D721Med (cell line): ENCODE measurements at regions not wholly inside any gene's neighbourhood (a gene's known extent, or its start where the extent isn't known, plus 50 kb on each side); places are given as distances from the start of the nearest gene placed in this dataset.

Experiments used
- DNase-seq: peaks from one replicate; pipeline ENCODE4 v3.0.0; 2011; ENCODE audit warnings: low spot score; ENCODE audit not compliant: insufficient read length
- FAIRE-seq: peaks from 2 replicates; lab custom pipeline; 2011; peaks lifted over from hg19 to GRCh38; lab: Jason Lieb, UNC
- TF ChIP-seq, protein P1 (sequence below): IDR thresholded peaks from 2 replicates; pipeline ENCODE4 v1.5.1; 2012; ENCODE audit warnings: mild to moderate bottlenecking, control low read depth; ENCODE audit not compliant: insufficient read depth; ENCODE audit errors: missing control alignments

DNA sequence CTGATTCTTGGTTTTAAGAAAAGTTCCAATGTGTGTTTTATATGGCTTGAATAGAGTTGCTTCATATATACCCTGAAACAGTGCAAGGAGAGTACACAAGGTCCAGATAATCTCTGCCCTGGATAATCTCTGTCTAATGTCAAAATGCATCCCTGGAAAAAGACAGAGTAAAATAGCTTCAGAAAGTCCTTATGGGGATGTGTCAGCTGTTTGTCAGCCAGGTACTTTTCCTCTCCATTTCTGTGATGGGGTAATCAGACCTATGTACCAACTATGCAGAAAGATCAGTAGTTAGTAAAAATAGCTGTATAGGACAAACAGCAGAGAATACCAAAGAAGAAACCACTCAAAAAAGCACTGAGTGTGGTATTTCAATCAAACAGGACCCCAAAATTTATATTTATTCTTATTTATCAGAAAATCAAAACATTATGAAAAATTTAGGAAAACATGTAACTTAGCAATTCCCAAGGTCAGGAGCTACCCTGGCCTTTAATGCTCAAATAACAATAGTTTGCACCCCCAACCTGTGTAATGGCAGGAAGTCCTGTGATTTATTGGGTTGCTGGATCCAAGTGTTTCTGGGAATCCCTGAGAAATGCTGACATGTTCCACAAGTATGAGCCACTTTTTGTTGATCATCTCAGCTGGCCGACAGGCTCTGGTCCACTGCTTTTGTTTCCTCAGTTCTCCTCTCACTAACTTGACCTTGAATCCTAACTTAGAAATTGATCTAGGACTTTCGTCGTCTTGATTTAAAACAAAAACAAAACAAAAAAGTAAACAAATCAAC lies 69.6 kb downstream of the MDH1 start:
- DNase-seq (no peak), FAIRE-seq (no peak)
- TF ChIP-seq, protein P1, sequence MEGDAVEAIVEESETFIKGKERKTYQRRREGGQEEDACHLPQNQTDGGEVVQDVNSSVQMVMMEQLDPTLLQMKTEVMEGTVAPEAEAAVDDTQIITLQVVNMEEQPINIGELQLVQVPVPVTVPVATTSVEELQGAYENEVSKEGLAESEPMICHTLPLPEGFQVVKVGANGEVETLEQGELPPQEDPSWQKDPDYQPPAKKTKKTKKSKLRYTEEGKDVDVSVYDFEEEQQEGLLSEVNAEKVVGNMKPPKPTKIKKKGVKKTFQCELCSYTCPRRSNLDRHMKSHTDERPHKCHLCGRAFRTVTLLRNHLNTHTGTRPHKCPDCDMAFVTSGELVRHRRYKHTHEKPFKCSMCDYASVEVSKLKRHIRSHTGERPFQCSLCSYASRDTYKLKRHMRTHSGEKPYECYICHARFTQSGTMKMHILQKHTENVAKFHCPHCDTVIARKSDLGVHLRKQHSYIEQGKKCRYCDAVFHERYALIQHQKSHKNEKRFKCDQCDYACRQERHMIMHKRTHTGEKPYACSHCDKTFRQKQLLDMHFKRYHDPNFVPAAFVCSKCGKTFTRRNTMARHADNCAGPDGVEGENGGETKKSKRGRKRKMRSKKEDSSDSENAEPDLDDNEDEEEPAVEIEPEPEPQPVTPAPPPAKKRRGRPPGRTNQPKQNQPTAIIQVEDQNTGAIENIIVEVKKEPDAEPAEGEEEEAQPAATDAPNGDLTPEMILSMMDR, result no peak

DNA sequence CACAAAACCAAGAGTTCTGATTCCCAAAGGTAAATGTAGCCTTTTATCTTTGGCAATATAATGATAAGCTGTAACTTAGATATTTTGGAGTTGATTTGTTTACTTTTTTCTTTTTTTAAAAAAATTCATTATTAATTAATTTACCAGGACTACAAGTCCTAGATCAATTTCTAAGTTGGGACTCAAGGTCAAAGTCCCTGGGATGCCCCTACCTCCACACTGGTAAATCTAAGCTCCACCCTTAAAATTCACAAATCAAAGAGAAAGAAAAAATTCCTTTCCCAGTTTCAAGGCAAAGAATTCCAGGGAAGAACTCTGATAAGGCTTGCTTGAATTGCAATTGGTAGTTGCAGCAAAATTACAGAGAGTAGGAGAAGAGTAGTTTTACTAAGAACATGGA lies 71.3 kb downstream of the MDH1 start:
- FAIRE-seq (no peak), DNase-seq (no peak)
- TF ChIP-seq, protein P1, result no peak

DNA sequence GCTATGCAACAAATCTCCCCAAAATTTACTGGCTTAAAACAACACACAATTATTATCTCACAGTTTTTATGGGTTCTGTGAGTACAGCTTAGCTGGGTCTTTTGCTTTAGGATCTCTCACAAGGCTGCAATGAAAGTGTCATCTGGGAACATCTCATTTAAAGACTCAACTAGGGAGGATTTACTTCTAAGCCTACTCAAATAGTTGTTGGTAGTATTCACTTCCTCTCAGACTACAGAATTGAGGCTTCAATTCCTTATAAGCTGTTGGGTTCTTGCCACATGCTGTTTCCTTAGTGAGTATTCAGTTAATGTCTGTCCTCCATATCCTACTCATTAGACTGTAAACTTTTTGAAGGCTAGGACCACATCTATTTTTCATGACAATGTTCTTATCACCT lies 72.3 kb downstream of the MDH1 start:
- peak; percentile 16 for FAIRE-seq
- TF ChIP-seq, protein P1, result no peak
- DNase-seq, result no peak

DNA sequence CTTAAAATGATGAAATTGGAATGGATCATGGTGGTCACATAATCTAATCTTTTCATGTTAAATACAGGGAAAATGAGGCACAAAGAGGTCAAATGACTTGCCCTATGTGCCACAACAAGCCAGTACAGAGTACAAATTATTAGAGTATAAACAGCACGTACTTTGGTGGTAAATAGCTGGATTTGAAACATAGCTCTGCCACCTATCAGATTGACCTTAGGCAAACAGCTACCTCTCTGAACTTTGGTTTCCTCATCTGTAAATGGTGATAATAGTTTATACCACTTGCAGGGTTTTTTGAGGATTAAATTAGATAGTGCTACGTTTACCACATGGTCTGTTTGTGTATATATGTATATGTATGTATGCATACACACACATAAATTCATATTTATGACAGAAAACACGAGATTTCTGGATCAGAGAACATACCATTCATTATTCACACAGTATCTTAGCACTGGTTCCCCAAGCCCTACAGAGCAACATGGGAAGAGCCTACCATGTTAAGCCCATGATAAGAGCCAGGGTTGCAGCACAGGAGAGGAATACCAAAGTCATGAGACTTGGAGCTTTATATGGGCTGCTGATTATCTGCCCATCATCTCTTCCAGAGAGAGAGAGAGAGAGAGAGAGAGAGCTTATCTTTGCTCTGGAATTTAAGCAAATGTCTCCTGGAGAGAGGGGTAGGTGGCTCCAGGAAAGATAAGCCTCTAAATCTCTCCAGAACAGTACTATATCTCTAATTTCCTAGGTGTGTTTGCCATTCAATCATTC lies 73.5 kb downstream of the MDH1 start:
- TF ChIP-seq, protein P1, result no peak
- DNase-seq, result no peak
- no peak for FAIRE-seq

DNA sequence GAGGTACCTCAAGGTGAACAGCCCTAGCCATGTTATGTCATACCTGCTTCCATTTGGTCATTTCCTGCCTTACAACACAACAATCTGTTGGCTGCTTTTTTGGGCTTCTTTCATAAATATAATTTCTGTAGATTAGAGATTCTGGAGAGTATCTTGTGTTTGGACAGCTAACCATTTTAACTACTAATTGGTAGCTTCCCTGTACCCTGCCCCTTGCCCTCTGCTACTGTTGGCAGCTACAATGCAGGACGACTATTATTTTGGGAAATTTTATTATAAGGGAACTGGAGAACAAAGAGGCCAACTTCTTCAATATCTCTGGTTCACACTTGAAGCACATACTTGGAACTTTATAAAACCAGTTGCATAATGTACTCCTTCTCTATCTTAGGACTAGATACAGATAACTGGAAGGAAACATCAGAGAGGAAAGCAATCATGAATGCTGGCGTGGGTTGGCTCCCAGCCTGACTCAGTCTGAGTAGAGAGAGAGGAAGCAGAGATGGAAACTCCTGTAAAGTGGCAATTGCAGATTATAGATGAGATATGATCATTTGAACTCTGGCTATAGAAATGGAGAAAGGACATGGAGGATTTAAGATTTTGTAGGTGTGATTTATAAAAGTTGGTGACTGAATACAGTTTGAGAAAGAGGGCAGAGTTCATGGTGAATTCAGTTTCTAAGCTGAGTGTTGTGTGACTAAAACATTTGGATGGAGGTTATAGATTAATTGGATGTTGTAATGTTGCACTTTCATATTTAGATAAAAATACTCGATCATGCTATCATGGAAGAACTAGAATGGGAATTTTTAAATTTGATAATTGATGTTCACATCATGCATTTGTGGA lies 74.5 kb downstream of the MDH1 start:
- TF ChIP-seq, protein P1, result no peak
- DNase-seq (no peak), FAIRE-seq (no peak)

DNA sequence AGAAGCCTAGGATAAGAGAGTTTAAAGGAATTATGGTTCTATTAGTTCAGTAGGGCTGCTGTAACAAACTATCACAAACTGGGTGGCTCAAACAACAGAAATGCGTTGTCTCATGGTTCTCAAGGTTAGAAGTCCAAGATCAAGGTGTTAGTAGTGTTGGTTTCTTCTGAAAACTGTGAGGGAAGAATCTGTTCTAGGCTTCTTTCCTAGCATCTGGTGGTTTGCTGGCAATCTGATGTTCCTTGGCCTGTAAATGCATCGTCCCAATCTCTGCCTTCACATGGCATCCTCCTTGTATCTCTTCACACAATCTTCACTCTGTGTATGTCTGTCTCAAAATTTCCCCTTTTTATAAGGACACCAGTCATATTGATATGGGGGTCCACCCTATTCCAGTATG lies 76.3 kb downstream of the MDH1 start:
- DNase-seq (no peak), FAIRE-seq (no peak)
- TF ChIP-seq, protein P1, result no peak
